Activated CD8-positive, alpha-beta memory T cell treated with anti-CD3 and anti-CD28 coated beads, Interleukin-2, amount 10 ng/mL, durations not matched to agents 7 days and 5 days (primary cell): ENCODE measurements at regions not wholly inside any gene's neighbourhood (a gene's known extent, or its start where the extent isn't known, plus 50 kb on each side); places are given as distances from the start of the nearest gene placed in this dataset.
"Not testable (repeated sequence)": the region's sequence is repeated elsewhere in the genome, so short reads cannot be mapped to it uniquely, and the experiment has no call there.

Source experiments
- ATAC-seq: fragments of 150-1000 bp; cut with Tn5 transposase; one replicate; pipeline ENCODE4 v1.10.0; 2021; ENCODE audit warnings: moderate library complexity
- CTCF ChIA-PET: fragments of 350-600 bp; sonication (Branson Sonifier 250); formaldehyde crosslinking; loops from one replicate; lab custom pipeline; 2021; ENCODE audit warnings: antibody characterized with exemption; lab: Charles Lee
- DNase-seq: peaks from one replicate; pipeline ENCODE4 v3.0.0-alpha.2; 2020
- H3K27ac Mint-ChIP-seq: one replicate; pipeline ENCODE4 v1.8.0; 2021; ENCODE audit warnings: mild to moderate bottlenecking, mixed read lengths
- H3K27me3 Mint-ChIP-seq: one replicate; pipeline ENCODE4 v1.8.0; 2021; ENCODE audit warnings: mixed read lengths
- H3K36me3 Mint-ChIP-seq: one replicate; pipeline ENCODE4 v1.8.0; 2021; ENCODE audit warnings: mild to moderate bottlenecking, mixed read lengths
- H3K4me1 Mint-ChIP-seq: one replicate; pipeline ENCODE4 v1.8.0; 2021; ENCODE audit warnings: mixed read lengths
- H3K4me3 Mint-ChIP-seq: one replicate; pipeline ENCODE4 v1.8.0; 2021; ENCODE audit warnings: mild to moderate bottlenecking, moderate library complexity, mixed read lengths
- H3K9me3 Mint-ChIP-seq: one replicate; pipeline ENCODE4 v1.8.0; 2022; ENCODE audit warnings: low read depth, mixed read lengths

GRCh38 chr22:11627798-11628650 lies 3900.0 kb upstream of the OR11H1 start:
- DNase-seq: no peak
- no peaks in the 10 kb centered on the region for H3K27me3 Mint-ChIP-seq
- H3K4me3 Mint-ChIP-seq: no peak overlapping the region
- H3K36me3 Mint-ChIP-seq: peaks cover 9% of the 10 kb centered on the region
- H3K9me3 Mint-ChIP-seq: peaks cover 30% of the 10 kb centered on the region
- CTCF ChIA-PET: no interaction called here
- no peaks in the 10 kb centered on the region for H3K4me1 Mint-ChIP-seq
- ATAC-seq: no peak
- H3K27ac Mint-ChIP-seq: no peak overlapping the region

GRCh38 chr22:11628651-11629511 lies 3899.1 kb upstream of the OR11H1 start:
- no peak for DNase-seq
- H3K27me3 Mint-ChIP-seq: no peaks in the 10 kb centered on the region
- no peak for ATAC-seq
- no peaks in the 10 kb centered on the region for H3K4me1 Mint-ChIP-seq
- H3K9me3 Mint-ChIP-seq: peaks cover 27% of the 10 kb centered on the region
- H3K36me3 Mint-ChIP-seq: peaks cover 9% of the 10 kb centered on the region
- H3K4me3 Mint-ChIP-seq: no peak overlapping the region
- CTCF ChIA-PET: no interaction called here
- no peak overlapping the region for H3K27ac Mint-ChIP-seq

- DNase-seq: no peak
- Mint-ChIP-seq H3K4me1 (no peaks in the 10 kb centered on the region), H3K27me3 (no peaks in the 10 kb centered on the region), H3K4me3 (no peak overlapping the region), H3K27ac (no peak overlapping the region), H3K9me3 (peaks cover 22% of the 10 kb centered on the region), H3K36me3 (peaks cover 9% of the 10 kb centered on the region)
- ATAC-seq: no peak
- CTCF ChIA-PET: no interaction called here
Observed at GRCh38 chr22:11629661-11630385, 3898.2 kb upstream of the OR11H1 start.

- ATAC-seq, CTCF ChIA-PET, DNase-seq, H3K27me3 Mint-ChIP-seq, H3K36me3 Mint-ChIP-seq, H3K4me3 Mint-ChIP-seq, H3K27ac Mint-ChIP-seq, H3K4me1 Mint-ChIP-seq: not testable (repeated sequence)
- H3K9me3 Mint-ChIP-seq: peaks cover 22% of the 10 kb centered on the region
Observed at GRCh38 chr22:11630386-11631084, 3897.5 kb upstream of the OR11H1 start.
